GDM1 (cell line): ENCODE measurements at regions not wholly inside any gene's neighbourhood (a gene's known extent, or its start where the extent isn't known, plus 50 kb on each side); places are given as distances from the start of the nearest gene placed in this dataset.

Source experiments
- DNase-seq: peaks from one replicate; lab custom pipeline; 2025; lab: John Stamatoyannopoulos, UW

DNA sequence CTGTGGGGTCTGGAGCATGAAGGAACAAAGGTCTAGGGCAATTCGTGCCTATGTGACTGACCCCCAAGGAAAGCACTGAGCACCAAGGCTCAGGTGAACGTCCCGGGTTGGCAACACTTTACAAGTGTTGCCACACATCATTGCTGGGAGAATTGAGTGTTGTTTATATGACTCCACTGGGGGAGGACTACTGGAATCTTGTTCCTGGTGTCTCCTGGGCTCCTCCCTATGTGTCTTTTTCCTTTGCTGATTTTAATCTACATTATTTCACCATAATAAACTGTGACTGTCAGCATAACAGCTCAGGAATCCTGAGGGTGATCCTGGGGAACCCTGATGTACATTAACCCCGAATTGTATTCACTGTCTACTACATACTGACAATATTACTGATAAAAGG is 207.7 kb upstream of the BMP2 start:
- no peak for DNase-seq

GRCh38 chr20:6558341-6558740 is 209.1 kb upstream of the BMP2 start:
- no peak for DNase-seq

DNA sequence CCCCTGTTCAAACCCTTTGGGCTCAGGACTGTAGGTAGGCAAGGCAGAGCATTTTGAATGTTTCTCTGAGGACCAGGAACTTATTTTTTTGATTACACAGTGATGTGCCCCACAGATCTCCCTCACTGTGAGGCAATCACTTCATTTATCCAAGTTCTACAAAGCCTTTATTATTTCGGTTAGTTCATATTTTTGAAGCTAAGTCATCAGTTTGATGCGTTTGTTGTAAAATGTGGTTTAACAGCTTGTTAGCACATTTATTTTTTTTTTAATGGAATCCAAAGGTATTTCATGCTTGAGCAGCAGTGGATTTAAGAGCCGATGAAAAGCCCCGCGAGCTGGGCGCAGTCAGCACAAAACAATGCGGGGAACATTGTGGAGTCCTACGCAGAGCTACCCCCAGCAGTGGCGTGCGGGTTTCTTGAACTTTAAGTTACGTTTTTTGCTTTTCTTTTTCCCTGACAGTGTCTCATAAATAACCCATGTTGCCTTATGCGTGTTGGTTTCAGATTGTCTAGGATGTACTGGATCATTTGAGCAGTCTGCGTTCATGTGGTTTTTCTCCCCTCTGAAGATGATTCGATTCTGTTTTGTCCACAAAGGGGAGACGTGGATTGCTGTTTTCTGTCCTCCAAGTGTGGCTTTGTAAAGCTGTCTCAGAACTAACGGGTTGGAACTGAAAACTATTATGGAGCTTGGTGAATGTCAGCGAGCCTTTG is 233.6 kb upstream of the BMP2 start:
- DNase-seq = no peak

- no peak for DNase-seq
These were observed 234.1 kb upstream of the BMP2 start for GRCh38 chr20:6533351-6533750.

DNA sequence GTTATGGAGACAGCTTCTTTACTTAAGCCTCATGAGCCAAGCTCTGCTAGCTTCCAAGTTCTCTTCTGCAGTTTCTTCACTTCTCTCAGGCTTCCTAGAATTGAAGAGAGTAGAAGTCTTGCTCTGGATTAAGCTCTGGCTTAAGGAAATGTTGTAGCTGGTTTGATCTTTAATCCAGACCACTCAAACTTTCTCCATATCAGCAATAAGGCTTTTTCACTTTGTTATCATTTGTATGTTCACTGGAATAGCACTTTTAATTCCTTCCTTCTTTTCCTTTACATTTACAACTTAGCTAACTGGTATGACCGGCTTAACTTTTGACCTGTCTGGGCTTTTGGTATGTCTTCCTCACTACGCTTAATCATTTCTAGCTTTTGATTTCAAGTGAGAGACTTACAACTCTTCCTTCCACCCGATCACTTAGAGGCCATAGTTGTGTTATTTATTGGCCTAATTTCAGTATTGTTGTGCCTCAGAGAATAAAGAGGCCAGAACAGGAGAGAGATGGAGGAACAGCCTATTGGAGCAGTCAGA is 236.6 kb upstream of the BMP2 start:
- DNase-seq = no peak

DNA sequence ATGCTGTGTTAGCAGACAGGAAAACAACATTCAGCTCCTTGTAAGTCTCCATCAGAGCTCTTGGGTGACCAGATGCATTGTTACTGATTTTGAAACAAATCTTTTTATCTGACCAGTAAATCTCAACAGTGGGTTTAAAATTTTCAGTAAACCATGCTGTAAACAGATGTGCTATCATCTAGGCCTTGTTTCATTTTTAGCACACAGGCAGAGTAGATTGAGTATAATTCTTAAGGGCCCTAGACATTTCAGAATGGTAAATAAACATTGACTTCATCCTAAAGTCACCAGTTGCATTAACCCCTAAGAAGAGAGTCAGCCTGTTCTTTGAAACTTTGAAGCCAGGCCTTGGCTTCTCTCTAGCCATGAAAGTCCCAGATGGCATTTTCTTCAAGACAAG is 237.2 kb upstream of the BMP2 start:
- no peak for DNase-seq

- DNase-seq = no peak
These were observed 241.8 kb upstream of the BMP2 start for GRCh38 chr20:6525447-6526303.

GRCh38 chr20:6524305-6524704 is 243.2 kb upstream of the BMP2 start:
- no peak for DNase-seq

DNA sequence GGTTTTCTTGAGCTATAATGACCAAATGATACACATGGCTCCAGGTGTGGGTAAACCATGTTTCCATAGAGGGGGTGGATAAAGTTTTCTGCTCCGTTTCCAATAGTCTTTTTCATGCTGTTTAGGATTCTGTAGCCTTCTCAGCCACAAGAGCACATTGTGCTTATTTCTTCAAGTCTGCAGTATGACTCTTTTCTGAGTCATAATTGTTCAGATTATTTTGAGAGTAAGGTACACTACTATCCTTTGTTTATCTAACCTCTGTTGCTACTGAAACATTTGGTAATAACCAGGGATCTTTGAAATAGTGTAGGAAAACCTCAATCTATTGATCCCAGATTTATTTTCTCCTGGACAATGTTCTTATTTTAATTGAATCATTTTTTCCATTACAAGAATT is 247.9 kb upstream of the BMP2 start:
- no peak for DNase-seq

DNA sequence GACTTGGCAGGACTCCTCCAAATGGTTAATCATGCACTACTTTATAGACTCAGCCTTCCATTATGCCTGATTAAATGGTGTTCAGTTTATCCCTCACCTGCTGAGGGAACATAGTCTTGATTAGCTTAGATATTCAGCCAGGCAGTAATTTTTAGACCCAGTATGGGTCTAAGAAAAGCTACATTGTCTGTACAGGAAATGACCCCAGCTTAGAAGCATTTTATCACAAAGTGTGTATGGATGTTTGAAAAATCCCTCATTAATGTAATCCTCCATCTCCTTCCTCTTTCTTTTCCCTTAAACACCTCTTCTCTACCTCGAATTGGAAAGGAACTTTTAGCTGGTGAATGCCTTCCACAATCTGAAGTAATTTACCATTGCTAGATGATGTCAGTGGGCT is 252.2 kb upstream of the BMP2 start:
- no peak for DNase-seq

- no peak for DNase-seq
These were observed 253.9 kb upstream of the BMP2 start for GRCh38 chr20:6513599-6513998.

GRCh38 chr20:6509374-6509773 is 258.1 kb upstream of the BMP2 start:
- DNase-seq = no peak

DNA sequence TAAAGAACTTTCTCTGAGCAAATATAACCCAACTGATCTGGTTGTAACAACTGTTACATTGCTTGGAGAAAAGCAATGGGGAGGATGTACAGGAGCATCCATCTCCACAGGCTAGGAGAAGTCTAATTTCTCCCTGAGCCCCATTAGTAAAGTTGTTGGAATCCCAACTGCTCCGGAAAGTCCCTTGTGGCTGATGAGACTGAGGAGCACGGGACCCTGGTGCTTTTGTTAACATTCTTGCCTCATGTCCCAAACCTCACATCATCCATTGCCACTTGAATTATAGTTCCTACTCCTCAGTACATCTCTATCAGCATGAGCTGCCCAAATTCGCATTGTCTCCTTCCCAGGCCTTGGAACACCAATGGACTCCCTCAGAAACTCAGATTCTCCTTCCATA is 260.6 kb upstream of the BMP2 start:
- DNase-seq = no peak

- DNase-seq = no peak
These were observed 262.7 kb upstream of the BMP2 start for GRCh38 chr20:6504826-6505225.

- no peak for DNase-seq
These were observed 263.3 kb upstream of the BMP2 start for GRCh38 chr20:6504179-6504578.

- DNase-seq = no peak
These were observed 264.5 kb upstream of the BMP2 start for GRCh38 chr20:6502999-6503398.

DNA sequence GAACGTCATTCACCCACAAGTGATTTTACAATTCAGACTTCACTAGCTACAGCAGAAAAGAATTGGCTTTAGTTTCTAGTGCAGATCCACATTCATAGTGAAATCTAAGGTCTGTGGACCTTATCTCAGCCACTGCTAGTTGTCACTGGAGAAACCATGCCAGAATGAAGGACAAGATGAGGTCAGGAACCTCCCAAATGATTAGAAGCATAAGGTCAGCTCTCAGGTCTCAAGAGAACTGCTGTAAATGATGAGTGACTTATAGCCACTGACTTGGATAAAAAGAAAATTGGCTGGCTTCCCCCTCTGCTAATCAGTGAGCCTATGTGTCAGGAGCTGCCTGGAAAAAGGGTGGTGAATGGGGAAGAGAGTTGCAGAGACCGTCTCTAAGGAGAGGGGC is 265.3 kb upstream of the BMP2 start:
- DNase-seq = no peak

- DNase-seq = no peak
These were observed 266.4 kb upstream of the BMP2 start for GRCh38 chr20:6501061-6501460.

- DNase-seq = no peak
These were observed 267.9 kb upstream of the BMP2 start for GRCh38 chr20:6499566-6499965.

DNA sequence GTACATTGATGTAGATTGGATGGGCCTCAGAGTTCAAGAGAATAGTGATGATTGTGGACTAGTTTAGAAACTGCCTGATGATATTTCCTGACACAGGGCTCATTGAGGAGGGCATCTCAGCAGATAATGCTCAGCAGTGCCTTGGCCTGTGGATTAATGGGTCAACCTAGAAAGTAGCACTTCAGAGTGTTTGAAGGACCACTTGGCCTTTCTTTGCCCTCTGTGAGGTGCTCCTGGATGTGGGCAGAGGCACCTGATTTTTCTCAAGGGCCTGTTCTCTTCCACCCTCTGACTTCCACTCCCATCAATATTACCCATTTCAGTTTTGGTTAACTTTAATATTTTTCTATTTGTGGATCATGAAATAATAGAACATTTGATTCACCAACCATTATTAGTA is 270.6 kb upstream of the BMP2 start:
- no peak for DNase-seq

DNA sequence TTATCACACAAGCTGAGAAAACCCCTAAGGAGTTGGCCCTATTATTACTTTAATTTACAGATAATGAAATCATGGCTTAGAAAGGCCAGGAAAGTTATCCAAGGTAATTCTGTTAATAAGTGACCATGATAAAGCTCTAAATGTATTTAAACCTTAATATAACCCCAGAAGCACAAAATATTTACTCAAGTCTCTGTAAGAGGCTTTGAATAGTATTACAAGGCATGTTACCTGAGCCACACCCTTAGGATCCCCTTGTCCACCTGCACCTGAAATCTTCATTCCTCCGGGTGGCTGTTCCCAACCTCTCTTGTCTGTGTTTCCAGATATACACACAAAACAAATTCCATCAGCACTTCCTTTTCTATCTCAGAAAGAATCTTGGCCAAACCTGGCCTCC is 271.6 kb upstream of the BMP2 start:
- no peak for DNase-seq

DNA sequence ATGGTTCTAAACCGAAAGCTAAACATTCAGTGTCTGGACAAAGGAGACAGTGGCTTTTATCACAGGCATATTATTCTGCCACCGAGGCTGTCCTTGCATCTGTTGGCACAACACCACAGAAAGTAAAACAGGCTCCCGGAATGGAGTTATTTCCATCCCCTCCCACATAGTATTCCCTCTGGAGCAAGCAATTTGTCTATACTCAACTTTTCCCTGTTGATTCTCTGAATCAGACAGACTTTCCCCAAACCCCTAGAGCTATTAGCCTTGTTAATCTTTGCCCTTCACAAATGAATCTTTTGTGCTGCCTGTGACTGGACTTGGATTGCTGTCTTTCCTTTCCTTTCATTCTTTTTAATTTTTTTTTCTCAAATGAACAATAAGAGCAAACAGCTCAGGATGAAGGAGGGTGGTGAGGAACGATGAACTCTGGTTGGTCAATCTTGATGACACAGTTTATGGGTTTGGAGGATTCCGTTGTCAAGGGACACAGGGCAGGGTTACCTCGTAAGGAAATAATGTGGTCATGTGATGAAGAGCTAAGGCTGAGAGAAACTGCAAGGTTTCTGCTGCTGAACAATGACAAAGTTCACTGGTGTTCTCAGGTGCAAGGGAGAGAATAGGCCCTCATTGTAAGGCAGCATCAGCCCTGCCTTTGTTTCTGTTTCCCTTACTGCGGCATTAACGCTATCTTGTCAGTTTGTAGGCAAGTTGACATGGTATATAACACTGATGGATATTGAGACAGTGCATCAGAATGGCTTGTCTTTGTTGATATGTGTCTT is 275.0 kb upstream of the BMP2 start:
- DNase-seq = no peak

DNA sequence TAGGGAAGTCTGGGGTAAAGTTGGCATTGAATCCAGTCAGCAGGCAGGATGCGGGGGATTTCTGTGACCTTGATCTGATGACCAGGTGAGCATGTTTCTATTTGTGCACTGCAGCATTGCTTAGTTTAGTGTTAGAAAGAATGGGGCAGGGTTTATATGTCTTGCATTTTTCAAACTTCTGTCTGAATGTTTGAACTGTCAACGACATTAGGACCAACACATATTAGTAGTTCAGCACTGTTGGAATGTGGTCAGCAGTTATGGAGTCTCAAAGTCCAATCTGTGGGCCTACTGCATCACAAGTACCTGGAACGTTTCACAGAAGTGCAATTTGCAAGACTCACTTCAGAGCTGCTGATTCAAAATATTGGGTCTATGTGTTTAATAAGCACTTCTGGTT is 276.6 kb upstream of the BMP2 start:
- no peak for DNase-seq
